HL-60 (cell line): ENCODE measurements at regions not wholly inside any gene's neighbourhood (a gene's known extent, or its start where the extent isn't known, plus 50 kb on each side); places are given as distances from the start of the nearest gene placed in this dataset.

Experiments
- CTCF ChIP-seq: IDR thresholded peaks from one replicate; pipeline ENCODE4 v1.5.1; 2011; ENCODE audit warnings: low read length, control low read depth, inconsistent platforms; ENCODE audit not compliant: insufficient read depth
- POLR2AphosphoS5 ChIP-seq: IDR thresholded peaks from 2 replicates; pipeline ENCODE4 v1.6.1; 2012; ENCODE audit warnings: low read depth

GRCh38 chr14:46378248-46378647 is 273.3 kb downstream of the RPL10L start:
- TF ChIP-seq CTCF (no peak), POLR2AphosphoS5 (no peak)
